Osteocyte (in vitro differentiated cells): ENCODE measurements at regions not wholly inside any gene's neighbourhood (a gene's known extent, or its start where the extent isn't known, plus 50 kb on each side); places are given as distances from the start of the nearest gene placed in this dataset.
A peak's percentile ranks its signal among the peaks of the same experiment; 100 is the strongest.
"Not testable (repeated sequence)": the region's sequence is repeated elsewhere in the genome, so short reads cannot be mapped to it uniquely, and the experiment has no call there.

Source experiments
- DNase-seq: peaks from one replicate; pipeline ENCODE4 v3.0.0; 2021; ENCODE audit warnings: mixed read lengths; ENCODE audit not compliant: unreplicated experiment; ENCODE audit errors: extremely low spot score
- H3K27ac Mint-ChIP-seq: one replicate; pipeline ENCODE4 v1.8.0; 2021; ENCODE audit warnings: mild to moderate bottlenecking, mixed read lengths; ENCODE audit not compliant: unreplicated experiment
- H3K27me3 Mint-ChIP-seq: one replicate; pipeline ENCODE4 v1.8.0; 2021; ENCODE audit warnings: mixed read lengths; ENCODE audit not compliant: unreplicated experiment
- H3K36me3 Mint-ChIP-seq: one replicate; pipeline ENCODE4 v1.8.0; 2021; ENCODE audit warnings: mixed read lengths; ENCODE audit not compliant: unreplicated experiment
- H3K4me1 Mint-ChIP-seq: one replicate; pipeline ENCODE4 v1.8.0; 2021; ENCODE audit warnings: mixed read lengths; ENCODE audit not compliant: unreplicated experiment
- H3K4me3 Mint-ChIP-seq: one replicate; pipeline ENCODE4 v1.8.0; 2021; ENCODE audit warnings: mild to moderate bottlenecking, moderate library complexity, mixed read lengths; ENCODE audit not compliant: unreplicated experiment
- H3K9me3 Mint-ChIP-seq: one replicate; pipeline ENCODE4 v1.8.0; 2021; ENCODE audit warnings: mixed read lengths; ENCODE audit not compliant: unreplicated experiment
- TF ChIP-seq, protein P1 (sequence below): fragments of 200-600 bp; sonication (generic); IDR thresholded peaks from 2 replicates; pipeline ENCODE4 v1.5.0; 2021; ENCODE audit warnings: antibody characterized with exemption, mild to moderate bottlenecking, moderate library complexity

DNA sequence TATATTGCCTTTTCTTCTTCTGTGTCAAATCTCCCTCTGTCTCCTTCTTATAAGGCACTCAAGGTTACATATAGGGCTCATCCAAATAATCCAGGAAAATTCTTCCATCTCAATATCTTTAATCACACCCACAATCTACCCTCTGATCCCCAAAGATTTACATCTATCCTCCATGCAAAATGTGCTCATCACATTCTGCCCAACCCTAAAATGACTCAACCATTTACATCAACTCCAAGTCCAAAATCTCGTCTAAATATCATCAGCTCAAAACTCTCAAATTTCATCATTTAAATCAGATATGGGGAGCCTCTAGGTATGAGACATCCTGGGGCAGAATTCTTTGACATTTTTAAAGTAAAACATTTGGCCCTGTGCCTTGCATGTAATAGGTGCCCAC, 1349.8 kb downstream of the SUCLG1 start:
- Mint-ChIP-seq H3K9me3 (peaks cover 5% of the 10 kb centered on the region), H3K4me3 (no peak overlapping the region), H3K27ac (no peak overlapping the region), H3K36me3 (peaks cover 2% of the 10 kb centered on the region), H3K27me3 (no peaks in the 10 kb centered on the region), H3K4me1 (peaks cover 12% of the 10 kb centered on the region)
- TF ChIP-seq, protein P1, sequence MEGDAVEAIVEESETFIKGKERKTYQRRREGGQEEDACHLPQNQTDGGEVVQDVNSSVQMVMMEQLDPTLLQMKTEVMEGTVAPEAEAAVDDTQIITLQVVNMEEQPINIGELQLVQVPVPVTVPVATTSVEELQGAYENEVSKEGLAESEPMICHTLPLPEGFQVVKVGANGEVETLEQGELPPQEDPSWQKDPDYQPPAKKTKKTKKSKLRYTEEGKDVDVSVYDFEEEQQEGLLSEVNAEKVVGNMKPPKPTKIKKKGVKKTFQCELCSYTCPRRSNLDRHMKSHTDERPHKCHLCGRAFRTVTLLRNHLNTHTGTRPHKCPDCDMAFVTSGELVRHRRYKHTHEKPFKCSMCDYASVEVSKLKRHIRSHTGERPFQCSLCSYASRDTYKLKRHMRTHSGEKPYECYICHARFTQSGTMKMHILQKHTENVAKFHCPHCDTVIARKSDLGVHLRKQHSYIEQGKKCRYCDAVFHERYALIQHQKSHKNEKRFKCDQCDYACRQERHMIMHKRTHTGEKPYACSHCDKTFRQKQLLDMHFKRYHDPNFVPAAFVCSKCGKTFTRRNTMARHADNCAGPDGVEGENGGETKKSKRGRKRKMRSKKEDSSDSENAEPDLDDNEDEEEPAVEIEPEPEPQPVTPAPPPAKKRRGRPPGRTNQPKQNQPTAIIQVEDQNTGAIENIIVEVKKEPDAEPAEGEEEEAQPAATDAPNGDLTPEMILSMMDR = no peak
- DNase-seq = no peak

- H3K4me1 Mint-ChIP-seq = peaks cover 21% of the 10 kb centered on the region
- no peak overlapping the region for H3K27ac Mint-ChIP-seq
- DNase-seq = no peak
- H3K36me3 Mint-ChIP-seq = peaks cover 2% of the 10 kb centered on the region
- peaks cover 5% of the 10 kb centered on the region for H3K9me3 Mint-ChIP-seq
- H3K4me3 Mint-ChIP-seq = no peak overlapping the region
- TF ChIP-seq, protein P1 = no peak
- no peaks in the 10 kb centered on the region for H3K27me3 Mint-ChIP-seq
These were observed 1352.2 kb downstream of the SUCLG1 start for GRCh38 chr2:83106853-83107252.

DNA sequence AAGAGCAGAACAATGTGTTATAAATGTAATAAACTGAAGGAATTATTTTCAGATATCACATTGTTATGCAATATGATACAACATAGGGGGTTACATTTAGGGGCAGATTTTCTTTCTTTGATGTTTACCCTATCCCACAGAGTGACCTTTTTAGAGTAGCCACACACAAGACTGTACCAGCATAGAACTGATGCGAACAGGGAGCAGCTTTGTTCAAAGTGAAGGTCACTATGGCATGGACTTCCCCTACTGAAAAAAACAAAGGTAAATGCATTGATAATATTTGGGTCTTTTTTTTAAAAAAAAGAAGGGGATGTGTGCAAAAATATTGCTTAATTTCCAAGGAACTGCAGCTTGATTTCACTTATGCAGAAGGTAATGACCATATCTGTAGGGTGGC, 1354.9 kb downstream of the SUCLG1 start:
- Mint-ChIP-seq H3K36me3 (peaks cover under 1% of the 10 kb centered on the region), H3K4me3 (no peak overlapping the region), H3K27me3 (no peaks in the 10 kb centered on the region), H3K4me1 (peaks cover 21% of the 10 kb centered on the region), H3K9me3 (peaks cover 1% of the 10 kb centered on the region), H3K27ac (peak overlapping the region; percentile 69)
- no peak for DNase-seq
- TF ChIP-seq, protein P1 = no peak

DNA sequence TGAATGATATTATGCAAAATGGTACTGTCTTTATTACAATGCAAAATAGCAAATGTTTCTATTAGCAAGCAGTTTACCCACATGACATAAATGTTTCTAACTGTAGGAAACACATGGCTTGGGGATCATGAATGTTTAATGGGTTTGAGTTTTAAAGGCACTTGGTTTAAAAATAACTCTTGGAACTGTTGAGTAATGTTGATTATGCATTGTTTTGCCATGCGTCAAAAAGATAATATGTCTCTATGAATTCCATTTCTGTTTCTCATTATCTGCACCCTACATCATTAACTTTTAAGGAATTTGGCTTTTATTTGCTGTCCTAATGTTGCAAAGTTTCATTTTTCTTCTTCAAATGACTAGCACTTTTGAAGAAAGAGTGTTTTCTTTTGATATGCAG, 1355.5 kb downstream of the SUCLG1 start:
- Mint-ChIP-seq H3K4me1 (peaks cover 21% of the 10 kb centered on the region), H3K4me3 (no peak overlapping the region), H3K9me3 (no peaks in the 10 kb centered on the region), H3K27ac (peak overlapping the region; percentile 69), H3K36me3 (no peaks in the 10 kb centered on the region), H3K27me3 (no peaks in the 10 kb centered on the region)
- DNase-seq = no peak
- TF ChIP-seq, protein P1 = no peak

- not testable (repeated sequence) for H3K9me3 Mint-ChIP-seq, H3K27ac Mint-ChIP-seq, H3K27me3 Mint-ChIP-seq, H3K4me1 Mint-ChIP-seq, H3K36me3 Mint-ChIP-seq, DNase-seq, H3K4me3 Mint-ChIP-seq
These were observed 1370.0 kb downstream of the SUCLG1 start for GRCh38 chr2:83089051-83089450.

- H3K36me3 Mint-ChIP-seq = no peaks in the 10 kb centered on the region
- no peak overlapping the region for H3K4me3 Mint-ChIP-seq
- H3K27ac Mint-ChIP-seq = no peak overlapping the region
- no peaks in the 10 kb centered on the region for H3K9me3 Mint-ChIP-seq
- H3K27me3 Mint-ChIP-seq = no peaks in the 10 kb centered on the region
- H3K4me1 Mint-ChIP-seq = peaks cover 17% of the 10 kb centered on the region
- TF ChIP-seq, protein P1 = no peak
- DNase-seq = no peak
These were observed 1373.2 kb downstream of the SUCLG1 start for GRCh38 chr2:83085869-83086268.
